Neuronal stem cell (in vitro differentiated cells): ENCODE measurements at regions not wholly inside any gene's neighbourhood (a gene's known extent, or its start where the extent isn't known, plus 50 kb on each side); places are given as distances from the start of the nearest gene placed in this dataset.

Source experiments
- DNase-seq: peaks from one replicate; pipeline ENCODE4 v3.0.0-alpha.2; 2013; ENCODE audit warnings: low spot score
- H2AFZ ChIP-seq: one replicate; pipeline ENCODE4 v1.6.1; 2013; ENCODE audit warnings: mild to moderate bottlenecking, low read length, inconsistent platforms
- H2AK5ac ChIP-seq: 2 replicates; pipeline ENCODE4 v1.6.1; 2013; ENCODE audit warnings: low read depth, mild to moderate bottlenecking, inconsistent platforms, low read length, moderate library complexity, mixed read lengths
- H2BK120ac ChIP-seq: 2 replicates; pipeline ENCODE4 v1.6.1; 2013; ENCODE audit warnings: low read depth, mild to moderate bottlenecking, inconsistent platforms, low read length, moderate library complexity, mixed read lengths
- H2BK12ac ChIP-seq: one replicate; pipeline ENCODE4 v1.6.1; 2013; ENCODE audit warnings: low read length, inconsistent platforms
- H2BK15ac ChIP-seq: 2 replicates; pipeline ENCODE4 v1.6.1; 2013; ENCODE audit warnings: mild to moderate bottlenecking, low read length, inconsistent platforms, mixed read lengths
- H2BK5ac ChIP-seq: one replicate; pipeline ENCODE4 v1.6.1; 2013; ENCODE audit warnings: inconsistent platforms, mild to moderate bottlenecking, low read length, moderate library complexity
- H3K14ac ChIP-seq: one replicate; pipeline ENCODE4 v1.6.1; 2013; ENCODE audit warnings: low read length, inconsistent platforms
- H3K18ac ChIP-seq: 2 replicates; pipeline ENCODE4 v1.6.1; 2013; ENCODE audit warnings: low read length, inconsistent platforms
- H3K23ac ChIP-seq: 2 replicates; pipeline ENCODE4 v1.6.1; 2013; ENCODE audit warnings: low read depth, mild to moderate bottlenecking, mixed read lengths, low read length, inconsistent platforms; ENCODE audit not compliant: poor library complexity
- H3K27ac ChIP-seq: replicated peaks from 3 replicates; pipeline ENCODE4 v1.5.1; 2013; ENCODE audit warnings: low read length, inconsistent platforms
- H3K27me3 ChIP-seq, 3 experiments: 2 replicates each; pipeline ENCODE4 v1.6.1; 2013; ENCODE audit warnings: low read length in 3 of 3, mild to moderate bottlenecking in 2 of 3, inconsistent platforms in 1 of 3, low read depth in 1 of 3, mixed read lengths in 1 of 3, moderate library complexity in 1 of 3; ENCODE audit not compliant: control insufficient read depth in 3 of 3, insufficient read depth in 3 of 3
- H3K36me3 ChIP-seq, 2 donors: replicated peaks in 1 of 2; 2 replicates each; pipeline ENCODE4 v1.6.1; 2013; ENCODE audit warnings: low read length in 2 of 2; ENCODE audit not compliant: control insufficient read depth in 2 of 2, insufficient read depth in 2 of 2
- H3K4ac ChIP-seq: 2 replicates; pipeline ENCODE4 v1.6.1; 2013; ENCODE audit warnings: inconsistent platforms, mild to moderate bottlenecking, low read length, moderate library complexity
- H3K4me1 ChIP-seq, 2 donors: 1 replicate in 1 of 2; 2 replicates in 1 of 2; pipeline ENCODE4 v1.6.1; 2013; ENCODE audit warnings: low read length in 2 of 2, low read depth in 1 of 2; ENCODE audit not compliant: control insufficient read depth in 2 of 2, insufficient read depth in 1 of 2
- H3K4me2 ChIP-seq: one replicate; pipeline ENCODE4 v1.6.1; 2013; ENCODE audit warnings: mild to moderate bottlenecking, low read length, inconsistent platforms; ENCODE audit not compliant: insufficient read depth, poor library complexity, severe bottlenecking
- H3K4me3 ChIP-seq, 2 donors: 2 replicates each; pipeline ENCODE4 v1.5.1; 2013; ENCODE audit warnings: low read length in 2 of 2, mild to moderate bottlenecking in 2 of 2, inconsistent platforms in 1 of 2, moderate library complexity in 1 of 2
- H3K79me1 ChIP-seq: one replicate; pipeline ENCODE4 v1.6.1; 2013; ENCODE audit warnings: low read depth, mild to moderate bottlenecking, inconsistent platforms, low read length, moderate library complexity
- H3K9ac ChIP-seq: one replicate; pipeline ENCODE4 v1.6.1; 2013; ENCODE audit warnings: mild to moderate bottlenecking, low read depth, low read length, inconsistent platforms; ENCODE audit not compliant: poor library complexity
- H3K9me3 ChIP-seq, 2 donors: replicated peaks in 1 of 2; 2 replicates each; pipeline versions ENCODE3 to v1.6.1; 2013; ENCODE audit warnings: low read length in 2 of 2, mild to moderate bottlenecking in 2 of 2, inconsistent platforms in 1 of 2, low read depth in 1 of 2, mixed read lengths in 1 of 2, moderate library complexity in 1 of 2; ENCODE audit not compliant: control insufficient read depth in 2 of 2, insufficient read depth in 1 of 2
- H4K8ac ChIP-seq: one replicate; pipeline ENCODE4 v1.6.1; 2013; ENCODE audit warnings: low read depth, mild to moderate bottlenecking, inconsistent platforms, low read length, moderate library complexity
- H4K91ac ChIP-seq: one replicate; pipeline ENCODE4 v1.6.1; 2013; ENCODE audit warnings: low read length, low read depth, mild to moderate bottlenecking, inconsistent platforms; ENCODE audit not compliant: poor library complexity
- WGBS, 2 donors: extraction: QIAGEN DNeasy Blood & Tissue Kit; methylation state at CpG; one replicate each; pipeline ENCODE4 v1.1.7; 2013; ENCODE audit warnings: missing lambda C conversion rate in 2 of 2, mixed read lengths in 1 of 2; ENCODE audit not compliant: insufficient read length in 2 of 2, insufficient replicate concordance in 1 of 2; ENCODE audit errors: extremely low coverage in 2 of 2; 5-methylcytosine and 5-hydroxymethylcytosine counted together

DNA sequence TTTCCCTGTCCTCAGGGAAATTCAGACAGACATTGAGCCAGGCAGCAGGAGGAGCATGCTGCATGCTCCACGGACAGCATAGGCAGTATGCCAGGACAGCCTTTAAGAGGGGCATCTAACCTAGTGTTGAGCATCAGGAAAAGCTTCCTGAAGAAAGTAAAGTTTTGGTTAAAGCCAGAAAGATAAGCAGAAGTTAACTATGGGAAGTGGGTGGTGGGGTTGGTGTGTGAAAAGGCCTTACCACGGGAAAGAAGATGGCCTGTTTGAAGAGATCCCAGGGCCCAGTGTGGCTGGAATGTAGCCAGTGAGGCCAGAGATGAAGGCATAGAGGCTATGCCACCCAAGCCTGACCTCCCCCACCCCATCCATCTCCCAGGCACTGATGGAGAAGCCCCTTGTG lies 102.4 kb upstream of the PLXNA4 start:
- Histone ChIP-seq H3K36me3 (no peaks in the 10 kb centered on the region), H3K4me2 (no peak overlapping the region), H3K9me3 (no peaks in the 10 kb centered on the region), H2BK12ac (no peak overlapping the region), H3K4me3 (no peak overlapping the region), H3K18ac (no peak overlapping the region), H2AK5ac (peak overlapping the region; percentile 12), H3K27me3 (no peaks in the 10 kb centered on the region), H2AFZ (no peak overlapping the region), H4K8ac (no peak overlapping the region), H3K9ac (no peak overlapping the region), H3K23ac (no peak overlapping the region), H3K14ac (no peak overlapping the region), H3K4ac (no peak overlapping the region), H2BK15ac (no peak overlapping the region), H2BK120ac (no peak overlapping the region), H2BK5ac (no peak overlapping the region), H4K91ac (no peak overlapping the region), H3K79me1 (no peaks in the 10 kb centered on the region), H3K27ac (no peak overlapping the region), H3K4me1 (peaks cover 5 to 8% of the 10 kb centered on the region in 2 donors)
- no CpG with 5 or more reads among the region's 2 CpGs for WGBS, 2 donors
- DNase-seq = no peak

GRCh38 chr7:132677918-132678317 lies 101.6 kb upstream of the PLXNA4 start:
- Histone ChIP-seq H2AFZ (peak overlapping the region; percentile 69), H2BK12ac (no peak overlapping the region), H3K9me3 (no peaks in the 10 kb centered on the region), H2AK5ac (peak overlapping the region; percentile 12), H3K14ac (no peak overlapping the region), H3K4me3 (no peak overlapping the region), H3K18ac (peak overlapping the region; percentile 38), H3K4me2 (no peak overlapping the region), H2BK120ac (no peak overlapping the region), H3K79me1 (no peaks in the 10 kb centered on the region), H3K27me3 (no peaks in the 10 kb centered on the region), H2BK15ac (no peak overlapping the region), H3K4me1 (peaks cover 5 to 8% of the 10 kb centered on the region in 2 donors), H3K36me3 (no peaks in the 10 kb centered on the region), H3K27ac (peak overlapping the region; percentile 7), H3K9ac (no peak overlapping the region), H3K4ac (no peak overlapping the region), H3K23ac (no peak overlapping the region), H4K8ac (no peak overlapping the region), H4K91ac (no peak overlapping the region), H2BK5ac (no peak overlapping the region)
- no CpG with 5 or more reads among the region's 5 CpGs for WGBS, 2 donors
- no peak for DNase-seq

- Histone ChIP-seq H3K36me3 (no peaks in the 10 kb centered on the region), H2AFZ (no peak overlapping the region), H2BK5ac (no peak overlapping the region), H3K4me1 (no peaks in the 10 kb centered on the region), H3K27ac (no peak overlapping the region), H2BK12ac (no peak overlapping the region), H3K14ac (no peak overlapping the region), H3K23ac (no peak overlapping the region), H4K8ac (peak overlapping the region; percentile 65), H2BK15ac (no peak overlapping the region), H3K4me2 (no peak overlapping the region), H3K79me1 (no peaks in the 10 kb centered on the region), H3K27me3 (no peaks in the 10 kb centered on the region), H3K18ac (peak overlapping the region; percentile 80), H4K91ac (no peak overlapping the region), H2AK5ac (no peak overlapping the region), H3K9me3 (no peaks in the 10 kb centered on the region), H3K4me3 (peak overlapping the region in 1 of 2 donors; percentile 33), H2BK120ac (no peak overlapping the region), H3K9ac (no peak overlapping the region), H3K4ac (no peak overlapping the region)
- WGBS, 2 donors = no CpG with 5 or more reads among the region's 9 CpGs
- DNase-seq = no peak
Measured at GRCh38 chr7:132672200-132672990, 96.1 kb upstream of the PLXNA4 start.

DNA sequence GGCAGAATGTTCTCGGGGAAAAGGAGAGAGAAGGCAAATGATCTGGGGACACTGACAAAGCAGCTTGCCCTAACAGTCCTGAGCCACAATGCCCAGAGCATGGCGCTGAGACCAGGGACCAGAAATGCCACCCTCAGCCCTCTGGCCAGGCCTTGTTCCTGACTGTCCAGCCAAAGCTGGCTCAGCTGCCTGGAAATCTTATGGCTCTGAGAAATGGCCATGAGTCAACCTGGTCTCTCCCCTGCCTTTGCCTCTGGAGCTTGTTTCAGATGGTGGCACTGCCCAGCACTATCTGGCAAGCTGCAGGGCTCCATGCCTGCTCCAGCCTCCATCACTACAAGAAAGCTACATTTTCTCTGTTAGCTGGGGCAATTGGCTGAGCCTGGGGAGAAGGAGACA lies 90.5 kb upstream of the PLXNA4 start:
- WGBS, 2 donors = no CpG with 5 or more reads among the region's 2 CpGs
- H3K4me1 ChIP-seq = no peaks in the 10 kb centered on the region
- H3K9me3 ChIP-seq = no peaks in the 10 kb centered on the region
- H3K27ac ChIP-seq = no peak overlapping the region
- DNase-seq = no peak
- no peak overlapping the region for H2BK15ac ChIP-seq
- no peak overlapping the region for H3K4me3 ChIP-seq
- H3K79me1 ChIP-seq = no peaks in the 10 kb centered on the region
- no peak overlapping the region for H4K8ac ChIP-seq
- H2AFZ ChIP-seq = no peak overlapping the region
- H3K4ac ChIP-seq = no peak overlapping the region
- no peak overlapping the region for H2BK12ac ChIP-seq
- no peaks in the 10 kb centered on the region for H3K27me3 ChIP-seq
- H2BK5ac ChIP-seq = no peak overlapping the region
- H3K23ac ChIP-seq = no peak overlapping the region
- H3K14ac ChIP-seq = no peak overlapping the region
- no peak overlapping the region for H3K4me2 ChIP-seq
- H2AK5ac ChIP-seq = no peak overlapping the region
- no peak overlapping the region for H3K9ac ChIP-seq
- no peak overlapping the region for H2BK120ac ChIP-seq
- peak overlapping the region; percentile 35 for H3K18ac ChIP-seq
- H3K36me3 ChIP-seq = no peaks in the 10 kb centered on the region
- no peak overlapping the region for H4K91ac ChIP-seq
